Amniotic epithelial cell (primary cell): ENCODE measurements at regions not wholly inside any gene's neighbourhood (a gene's known extent, or its start where the extent isn't known, plus 50 kb on each side); places are given as distances from the start of the nearest gene placed in this dataset.

ENCODE experiments used
- DNase-seq: peaks from one replicate; pipeline ENCODE4 v3.0.0-alpha.2; 2010; ENCODE audit warnings: low read depth

- DNase-seq = peak; percentile 92
Observed at GRCh38 chr1:203926025-203926540, 64.7 kb downstream of the SNRPE start.

GRCh38 chr1:203929741-203930309 is 68.4 kb downstream of the SNRPE start:
- no peak for DNase-seq

- DNase-seq = peak; percentile 67
Observed at GRCh38 chr1:203930342-203930741, 68.9 kb downstream of the SNRPE start.

GRCh38 chr1:203931953-203932352 is 70.6 kb downstream of the SNRPE start:
- no peak for DNase-seq

- no peak for DNase-seq
Observed at GRCh38 chr1:203932556-203932955, 71.2 kb downstream of the SNRPE start.

GRCh38 chr1:203934027-203934426 is 72.6 kb downstream of the SNRPE start:
- no peak for DNase-seq

- no peak for DNase-seq
Observed at GRCh38 chr1:203934651-203935050, 73.3 kb downstream of the SNRPE start.

- DNase-seq = no peak
Observed at GRCh38 chr1:203935321-203935720, 73.9 kb downstream of the SNRPE start.

GRCh38 chr1:203937678-203938330 is 76.4 kb downstream of the SNRPE start:
- no peak for DNase-seq

- no peak for DNase-seq
Observed at GRCh38 chr1:203944651-203945404, 83.4 kb downstream of the SNRPE start.

- no peak for DNase-seq
Observed at GRCh38 chr1:203954293-203954692, 92.9 kb downstream of the SNRPE start.

- peak; percentile 75 for DNase-seq
Observed at GRCh38 chr1:203954788-203955552, 93.6 kb downstream of the SNRPE start.

- no peak for DNase-seq
Observed at GRCh38 chr1:203968761-203969160, 104.2 kb upstream of the SOX13 start.

- no peak for DNase-seq
Observed at GRCh38 chr1:203969846-203970245, 103.1 kb upstream of the SOX13 start.

GRCh38 chr1:203985044-203985443 is 87.9 kb upstream of the SOX13 start:
- DNase-seq = no peak

GRCh38 chr1:203985676-203986075 is 87.2 kb upstream of the SOX13 start:
- DNase-seq = no peak

GRCh38 chr1:203986887-203987461 is 85.9 kb upstream of the SOX13 start:
- DNase-seq = no peak

- no peak for DNase-seq
Observed at GRCh38 chr1:203990118-203990517, 82.8 kb upstream of the SOX13 start.

GRCh38 chr1:203992440-203992839 is 80.5 kb upstream of the SOX13 start:
- peak; percentile 3 for DNase-seq

GRCh38 chr1:203993256-203993655 is 79.7 kb upstream of the SOX13 start:
- DNase-seq = no peak

- no peak for DNase-seq
Observed at GRCh38 chr1:203995228-203995627, 77.7 kb upstream of the SOX13 start.

- peak; percentile 7 for DNase-seq
Observed at GRCh38 chr1:203996126-203996525, 76.8 kb upstream of the SOX13 start.
